ENCODE measurements at regions not wholly inside any gene's neighbourhood (a gene's known extent, or its start where the extent isn't known, plus 50 kb on each side); places are given as distances from the start of the nearest gene placed in this dataset.
"Not testable (repeated sequence)": the region's sequence is repeated elsewhere in the genome, so short reads cannot be mapped to it uniquely, and the experiment has no call there.

DNA sequence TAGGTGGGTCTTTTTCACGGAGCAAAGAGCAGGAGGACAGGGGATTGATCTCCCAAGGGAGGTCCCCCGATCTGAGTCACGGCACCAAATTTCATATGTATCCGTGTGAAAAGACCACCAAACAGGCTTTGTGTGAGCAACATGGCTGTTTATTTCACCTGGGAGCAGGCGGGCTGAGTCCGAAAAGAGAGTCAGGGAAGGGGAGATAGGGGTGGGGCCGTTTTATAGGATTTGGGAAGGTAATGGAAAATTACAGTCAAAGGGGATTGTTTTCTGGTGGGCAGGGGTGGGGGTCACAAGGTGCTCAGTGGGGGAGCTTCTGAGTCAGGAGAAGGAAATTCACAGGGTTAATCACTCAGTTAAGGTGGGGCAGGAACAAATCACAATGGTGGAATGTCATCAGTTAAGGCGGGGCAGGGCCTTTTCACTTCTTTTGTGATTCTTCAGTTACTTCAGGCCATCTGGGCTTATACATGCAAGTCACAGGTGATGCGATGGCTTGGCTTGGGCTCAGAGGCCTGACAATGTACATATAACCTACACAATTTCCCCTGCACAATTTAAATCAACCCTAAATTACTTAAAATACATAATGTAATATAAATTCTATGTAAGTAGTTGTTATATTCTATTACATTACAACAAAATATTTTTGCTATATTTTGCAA is 921.3 kb upstream of the ALCAM start:
- not testable (repeated sequence) for DNase-seq

DNA sequence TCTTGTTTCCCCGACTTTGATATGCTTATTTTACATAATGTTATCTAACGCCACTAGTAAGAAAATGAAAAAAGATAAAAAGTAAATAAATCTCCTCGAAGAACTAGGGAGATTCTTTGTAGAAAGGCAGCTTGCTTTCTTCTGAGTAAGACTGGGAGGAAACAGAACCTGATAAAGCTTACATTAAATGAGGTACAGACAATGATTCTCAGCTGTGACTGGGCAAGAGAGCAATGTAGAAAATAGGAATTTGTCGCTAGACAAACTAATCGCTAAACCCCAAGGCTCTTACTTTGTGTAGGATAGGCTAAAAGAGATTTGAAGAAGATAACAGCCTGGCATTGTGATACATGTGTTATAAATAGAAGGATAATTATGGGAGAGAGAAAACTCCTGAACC is 919.0 kb upstream of the ALCAM start:
- no peak for DNase-seq

DNA sequence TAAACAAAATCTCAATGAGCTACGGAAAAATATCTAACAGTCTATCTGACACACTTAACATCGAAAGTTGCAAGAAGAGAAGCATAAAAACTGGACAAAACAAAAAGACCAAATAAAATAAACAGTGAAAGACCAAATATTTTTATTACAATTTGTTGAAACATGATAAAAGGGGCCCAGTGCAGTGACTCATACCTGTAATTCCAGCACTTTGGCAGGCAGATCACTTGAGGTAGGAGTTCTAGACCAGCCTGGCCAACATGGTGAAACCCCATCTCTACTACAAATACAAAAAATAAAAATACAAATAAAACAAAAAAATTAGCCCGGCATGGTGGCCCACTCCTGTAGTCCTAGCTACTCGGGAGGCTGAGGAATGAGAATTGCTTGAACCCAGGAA is 914.0 kb upstream of the ALCAM start:
- DNase-seq: no peak

DNA sequence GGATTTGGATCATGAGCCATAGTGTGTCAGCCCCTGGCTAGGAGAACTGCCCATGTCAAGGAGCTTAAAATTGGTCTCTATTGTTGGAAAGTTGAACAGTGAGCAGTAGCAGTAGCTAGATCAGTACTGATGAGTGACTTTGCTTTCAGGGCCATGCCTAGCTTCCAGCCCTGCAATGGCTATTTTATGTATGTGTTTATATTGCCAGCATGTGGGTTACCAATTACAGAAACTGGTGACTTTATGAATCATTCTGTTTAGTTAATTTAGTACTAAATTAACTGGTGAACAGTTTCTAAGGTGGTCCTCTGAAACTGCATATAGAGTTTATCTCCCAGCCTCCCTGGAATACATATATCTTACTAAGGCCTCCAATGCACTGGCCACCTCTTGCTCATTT is 908.1 kb upstream of the ALCAM start:
- no peak for DNase-seq

DNA sequence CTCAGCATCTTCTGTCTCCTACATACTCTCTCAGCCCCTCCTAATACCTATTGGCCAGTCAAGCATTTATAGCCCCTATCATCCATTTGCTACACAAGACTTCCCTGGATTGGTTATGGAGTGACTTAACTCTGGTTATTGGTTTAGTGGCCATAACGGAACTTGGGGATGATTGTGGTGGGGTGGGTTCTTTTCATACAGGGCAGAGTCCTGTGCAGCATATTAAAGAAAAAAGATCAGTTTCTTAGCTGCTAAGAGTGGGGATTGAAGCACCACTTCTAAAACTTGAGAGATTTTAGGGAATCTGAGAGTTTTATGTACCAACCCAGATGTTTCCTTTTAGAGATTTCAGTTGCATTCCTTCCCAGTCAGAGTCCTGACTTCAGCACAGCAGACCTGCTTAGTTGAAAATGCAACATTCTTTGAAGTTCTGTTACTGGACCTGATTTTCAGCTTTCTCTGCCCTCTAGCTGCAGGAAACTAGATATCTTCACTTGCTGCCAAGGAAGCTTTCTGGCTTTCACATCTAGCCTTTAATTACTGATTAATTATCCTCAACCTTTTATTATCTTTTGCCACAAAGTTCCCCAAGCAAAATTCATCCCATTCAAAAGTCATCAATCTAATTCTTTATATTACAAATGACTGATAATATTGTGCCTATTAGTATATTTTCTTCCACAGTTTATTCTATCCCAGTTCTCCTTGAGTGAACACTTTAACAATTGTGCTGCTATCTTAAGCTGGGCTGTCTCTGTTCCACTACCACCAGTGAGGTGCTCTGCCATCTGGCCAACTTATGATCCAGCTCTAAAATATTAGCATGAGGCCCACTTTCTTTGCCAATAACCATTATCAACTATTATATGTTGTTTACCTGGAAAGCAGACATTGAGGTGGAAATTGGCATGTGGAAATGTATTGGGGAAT is 906.0 kb upstream of the ALCAM start:
- no peak for DNase-seq

DNA sequence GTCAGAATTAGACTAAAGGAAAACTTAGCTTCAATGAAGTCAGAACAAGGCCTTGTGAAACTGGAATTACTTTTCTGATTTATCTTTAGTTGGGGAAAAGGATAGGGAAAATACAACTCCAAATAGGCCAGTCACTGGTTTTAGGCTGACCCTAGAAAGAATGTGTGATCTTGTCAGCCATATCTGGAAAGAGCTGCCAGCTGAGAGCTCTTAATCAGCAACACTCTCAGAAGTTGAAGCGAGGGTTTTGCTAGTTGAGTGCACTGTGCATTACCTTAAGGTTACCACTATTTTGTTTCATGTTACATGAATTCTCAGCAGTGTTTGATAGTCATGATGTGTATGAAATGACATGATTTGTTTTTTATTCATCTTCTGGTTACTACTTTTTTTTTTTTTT is 905.3 kb upstream of the ALCAM start:
- no peak for DNase-seq

DNA sequence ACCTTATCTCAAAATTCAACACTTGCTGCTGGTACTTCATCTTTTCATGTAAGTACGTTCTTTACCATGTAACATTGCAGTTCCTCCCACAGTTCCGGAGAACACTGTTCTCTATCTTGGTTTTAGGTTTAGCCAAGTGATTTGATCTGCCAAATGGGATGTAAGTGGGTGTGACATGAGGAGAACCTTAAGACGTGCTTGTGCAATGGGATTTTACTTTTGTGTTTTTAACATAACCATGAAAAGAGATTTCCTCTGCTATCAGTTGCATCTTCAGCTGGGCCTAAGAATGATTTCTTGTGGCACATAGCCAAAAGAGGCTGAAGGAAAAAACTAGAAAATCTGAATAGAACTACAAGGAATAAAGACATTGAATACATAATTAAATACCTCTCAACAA is 894.5 kb upstream of the ALCAM start:
- no peak for DNase-seq

DNA sequence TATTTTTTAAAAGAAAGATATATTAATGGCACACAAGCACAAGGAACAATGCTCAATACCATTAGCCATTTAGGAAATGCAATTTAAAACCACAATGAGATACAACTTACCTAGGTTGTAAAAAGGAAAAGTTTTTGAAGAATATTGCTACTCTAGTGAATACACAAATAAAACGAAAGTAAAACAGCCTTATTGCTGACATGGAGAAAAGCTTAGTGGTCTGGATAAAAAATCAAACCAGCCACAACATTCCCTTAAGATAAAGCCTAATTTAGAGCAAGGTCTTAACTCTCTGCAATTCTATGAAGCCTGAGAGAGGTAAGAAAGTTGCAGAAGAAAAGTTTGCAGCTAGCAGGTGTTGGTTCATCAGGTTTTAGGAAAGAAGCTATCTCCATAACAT is 892.7 kb upstream of the ALCAM start:
- DNase-seq: no peak

DNA sequence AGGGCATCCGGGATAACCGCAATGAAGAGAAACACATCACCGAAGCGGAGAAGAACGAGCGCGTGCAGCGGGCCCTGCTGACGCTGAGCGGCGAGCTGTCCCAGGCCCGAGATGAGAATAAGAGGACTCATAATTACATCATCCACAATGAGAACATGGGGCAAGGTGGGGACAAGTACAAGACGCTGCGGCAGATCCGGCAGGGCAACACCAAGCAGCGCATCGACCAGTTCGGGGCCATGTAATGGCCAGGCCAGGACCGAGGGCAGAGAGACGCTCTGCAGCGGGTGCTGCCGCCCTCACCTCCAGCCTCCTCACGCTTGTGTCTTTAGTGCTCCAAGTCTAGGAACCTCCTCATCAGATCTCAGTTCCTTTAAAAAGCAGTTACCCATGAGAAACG is 863.7 kb upstream of the ALCAM start:
- no peak for DNase-seq

DNA sequence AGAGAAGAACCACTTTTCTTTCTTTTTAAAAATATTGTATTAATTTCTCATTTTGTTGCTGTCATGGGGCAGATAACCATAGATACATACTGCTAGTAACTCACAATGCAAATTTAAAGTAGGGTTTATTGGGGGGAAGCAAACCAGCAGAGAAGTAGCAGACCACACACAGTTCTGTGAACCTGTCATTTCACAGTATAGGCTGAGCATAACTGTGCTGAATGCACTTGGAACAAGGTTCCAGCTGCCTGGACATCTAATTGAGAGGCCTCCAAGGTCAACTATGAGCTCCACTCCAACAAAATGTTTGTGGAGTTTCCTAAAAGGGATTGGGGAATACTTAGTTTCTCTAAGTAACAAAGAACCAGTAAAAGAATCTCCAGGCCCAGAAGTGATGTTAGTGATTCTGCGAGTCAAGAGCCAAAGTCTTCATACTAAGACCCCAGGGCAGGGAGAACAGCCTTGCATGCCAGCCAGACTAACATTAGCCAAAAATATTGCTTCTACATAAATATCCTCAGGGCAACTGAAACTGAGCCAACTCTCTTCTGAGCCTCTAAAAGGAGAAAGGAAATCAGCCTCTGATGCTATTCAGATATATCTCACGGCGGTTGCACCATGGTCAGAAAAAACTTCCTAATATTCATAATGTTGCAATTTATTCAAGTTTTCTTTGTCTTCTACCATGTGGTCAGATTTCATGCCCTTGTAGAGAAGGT is 856.4 kb upstream of the ALCAM start:
- DNase-seq: no peak

DNA sequence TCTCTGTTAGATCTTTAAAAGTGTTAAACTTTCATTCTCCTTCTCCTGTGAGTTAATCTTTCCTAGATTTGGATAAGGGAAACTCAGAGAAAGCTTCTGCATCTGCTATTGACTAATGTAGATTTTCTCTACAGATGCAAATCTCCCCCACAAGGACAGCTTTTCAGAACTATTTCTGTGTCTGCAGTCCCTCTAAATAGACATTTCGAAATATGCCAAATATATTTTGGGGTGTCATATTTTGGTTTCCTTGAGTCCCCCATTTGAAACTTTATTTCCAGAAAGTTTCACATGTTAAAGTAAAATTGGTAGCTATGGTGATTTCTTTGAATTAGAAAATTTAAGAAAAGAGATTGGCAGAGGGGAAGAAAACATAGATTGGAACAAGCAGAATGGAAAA is 852.3 kb upstream of the ALCAM start:
- no peak for DNase-seq

DNA sequence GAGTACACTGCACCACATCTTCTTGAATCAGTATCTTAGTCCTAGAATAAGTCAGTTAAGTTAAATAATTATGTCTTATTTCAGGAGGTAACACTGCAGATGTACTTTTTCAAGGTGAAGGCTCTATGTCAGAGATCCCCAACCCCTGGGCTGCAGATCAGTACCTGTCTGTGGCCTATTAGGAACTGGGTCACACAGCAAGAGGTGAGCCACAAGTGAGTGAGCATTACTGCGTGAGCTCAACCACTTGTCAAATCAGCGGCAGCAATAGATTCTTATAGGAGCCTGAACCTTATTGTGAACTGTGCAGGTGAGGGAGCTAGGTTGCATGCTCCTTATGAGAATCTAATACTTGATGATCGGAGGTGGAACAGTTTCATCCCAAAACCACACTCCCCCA is 851.9 kb upstream of the ALCAM start:
- DNase-seq: no peak

DNA sequence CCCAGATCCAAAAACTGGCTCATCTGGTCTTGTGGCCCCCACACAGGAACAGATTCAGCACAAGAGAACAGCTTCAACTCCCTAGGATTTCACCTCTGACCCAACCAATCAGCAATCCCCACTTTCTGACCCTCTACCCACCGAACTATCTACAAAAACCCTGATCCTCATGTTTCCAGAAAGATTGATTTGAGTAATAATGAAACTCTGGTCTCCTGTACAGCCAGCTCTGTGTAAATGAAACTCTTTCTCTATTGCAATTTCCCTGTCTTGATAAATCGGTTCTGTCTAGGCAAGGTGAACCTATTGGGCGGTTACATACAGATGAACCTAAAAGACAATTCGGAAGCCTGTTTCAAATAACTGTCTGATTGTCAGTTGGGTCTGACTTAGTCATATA is 847.6 kb upstream of the ALCAM start:
- DNase-seq: no peak

DNA sequence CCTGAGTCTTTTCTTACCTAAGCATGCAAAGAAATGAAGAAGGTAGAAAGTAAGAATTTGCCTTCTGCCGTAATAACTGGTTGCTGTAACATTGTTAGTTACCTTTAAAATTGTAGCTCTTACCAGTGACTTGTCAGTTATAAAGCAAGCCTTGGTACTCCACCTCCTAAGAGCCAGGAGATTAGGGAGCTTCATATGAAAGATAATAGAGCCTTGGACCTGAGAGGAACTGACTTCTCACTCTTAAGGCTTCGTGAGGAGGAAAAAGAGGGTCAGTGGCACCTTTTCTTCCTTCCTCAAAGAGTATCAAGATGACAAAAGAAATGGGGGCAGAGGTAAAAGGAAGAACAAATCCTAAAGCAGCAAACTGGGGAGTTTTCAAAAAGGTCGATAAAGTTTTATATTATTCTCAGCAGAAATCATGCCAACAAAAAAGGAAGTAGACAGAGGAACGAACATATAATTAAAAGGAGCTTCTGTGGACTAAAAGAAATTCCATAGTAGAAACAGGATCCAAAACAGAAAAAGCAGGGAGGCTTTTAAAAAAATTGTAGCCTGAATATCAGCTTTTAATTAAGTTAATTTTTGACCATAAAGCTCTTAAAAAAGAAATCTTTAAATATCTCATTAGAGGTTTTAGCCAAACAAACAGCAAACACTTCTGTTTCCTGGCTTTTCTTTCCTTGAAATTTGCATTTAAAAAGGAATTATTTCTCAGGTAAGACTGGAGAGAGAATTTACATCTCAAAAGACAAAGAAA is 847.1 kb upstream of the ALCAM start:
- DNase-seq: no peak

DNA sequence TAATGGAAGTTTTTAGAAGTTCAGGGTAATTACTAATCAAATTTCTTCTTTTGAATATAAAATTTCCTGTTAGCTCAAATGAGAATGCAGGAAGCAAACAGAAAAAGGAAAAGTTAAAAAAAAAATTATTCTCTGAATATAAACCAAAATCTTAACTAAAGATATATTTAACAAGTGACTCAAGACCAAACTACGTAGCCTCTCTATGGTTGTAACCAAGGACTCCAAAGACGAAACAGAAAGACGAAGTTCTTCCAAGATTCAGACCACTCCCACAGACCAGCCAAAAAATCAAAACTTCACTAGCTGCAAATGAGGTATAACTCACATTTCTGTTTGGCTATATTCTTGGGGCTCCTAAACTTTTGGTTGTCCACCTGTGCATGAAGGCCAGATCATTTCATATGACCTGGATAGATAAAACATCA is 846.5 kb upstream of the ALCAM start:
- no peak for DNase-seq

DNA sequence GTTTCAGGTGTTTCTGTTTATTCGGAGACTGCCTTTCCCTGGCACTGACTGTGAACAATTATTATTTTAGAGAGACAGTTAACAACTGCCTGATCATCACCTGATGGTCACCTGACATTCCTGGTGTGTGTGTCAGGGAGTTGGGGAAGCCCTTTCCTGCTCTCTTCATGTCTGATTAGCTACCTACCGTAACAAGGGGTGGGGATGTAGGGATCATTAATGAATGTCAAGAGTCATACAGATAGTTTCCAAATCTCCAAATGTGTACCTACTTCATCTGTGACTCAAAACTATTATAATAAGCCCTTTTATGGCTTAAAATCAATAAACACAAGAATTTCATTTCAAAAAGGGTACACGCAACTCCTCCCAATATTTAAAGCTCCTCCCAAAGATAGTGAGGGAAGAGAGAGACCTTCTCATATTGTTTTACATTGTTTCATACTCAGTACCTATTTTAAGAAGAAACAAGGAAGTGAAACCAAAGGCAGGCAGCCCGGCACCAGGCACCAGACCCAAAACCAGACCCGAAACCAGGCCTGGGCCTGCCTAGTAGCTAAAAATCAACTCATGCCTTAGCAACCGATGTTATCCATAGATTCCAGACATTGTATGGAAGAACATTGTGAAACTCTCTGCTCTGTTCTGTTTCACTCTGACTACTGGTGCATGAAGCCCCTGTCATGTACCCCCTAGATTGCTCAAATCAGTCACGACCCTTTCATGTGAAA is 844.9 kb upstream of the ALCAM start:
- no peak for DNase-seq

DNA sequence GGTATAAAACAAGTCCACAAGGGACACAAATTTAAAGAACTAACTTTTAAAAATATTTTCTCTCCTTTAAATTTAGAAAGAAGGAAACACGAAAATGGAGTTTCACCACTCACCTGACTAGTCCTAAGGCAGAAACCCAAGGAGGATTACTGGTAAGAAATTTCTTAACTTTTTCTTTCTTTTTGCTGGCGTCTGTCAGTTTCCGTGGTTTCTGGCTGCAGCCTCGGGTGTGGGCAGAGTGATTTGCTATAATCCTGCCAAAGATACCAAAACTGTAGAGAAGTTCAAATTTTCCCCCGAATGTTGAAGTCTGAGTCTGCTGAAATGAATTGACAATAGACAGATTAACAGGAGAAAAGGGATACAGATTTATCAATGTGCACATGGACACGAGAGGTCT is 843.6 kb upstream of the ALCAM start:
- DNase-seq: no peak

DNA sequence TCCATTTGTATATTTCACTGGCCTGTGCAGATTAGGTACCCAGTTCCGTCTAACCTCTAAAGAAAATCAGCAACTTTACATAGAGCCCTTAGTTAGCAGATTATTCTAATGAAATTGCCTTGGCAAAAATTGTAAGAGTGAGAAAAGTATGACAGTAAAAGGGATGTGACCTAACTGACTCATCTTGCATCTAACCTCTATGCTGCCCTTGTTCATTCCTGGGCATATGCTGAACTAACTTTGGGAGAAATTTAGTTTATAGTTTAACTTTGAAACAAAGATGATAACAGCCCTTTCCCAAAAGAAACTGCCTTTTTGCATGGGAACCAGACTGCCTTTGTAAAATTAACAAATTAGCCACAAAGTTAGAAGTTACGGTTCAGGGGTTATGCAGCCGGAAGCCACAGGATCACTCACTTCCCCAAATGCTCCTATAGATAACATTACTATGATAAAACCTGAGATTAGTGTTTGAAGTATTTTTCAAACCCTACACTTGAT is 839.8 kb upstream of the ALCAM start:
- DNase-seq: no peak

DNA sequence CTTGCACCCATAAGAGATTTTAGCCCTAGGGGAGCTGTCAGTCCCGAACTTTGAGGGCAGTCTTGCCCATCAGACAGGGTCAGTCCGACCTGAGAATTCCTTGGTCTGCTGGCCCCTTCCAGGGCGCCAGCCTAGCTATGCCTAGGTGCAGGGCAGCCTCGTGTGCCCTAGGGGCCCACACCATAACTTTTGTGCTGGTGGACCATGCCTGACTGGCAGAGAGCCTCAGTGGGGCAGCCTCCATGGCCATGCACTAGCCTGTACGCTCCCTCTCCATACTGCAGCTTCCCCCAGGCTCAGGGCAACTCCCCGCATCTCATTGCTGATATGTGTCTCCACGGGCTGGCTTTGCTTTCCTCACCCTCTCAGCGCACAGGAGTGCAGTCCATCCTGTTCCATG is 835.8 kb upstream of the ALCAM start:
- DNase-seq: no peak

DNA sequence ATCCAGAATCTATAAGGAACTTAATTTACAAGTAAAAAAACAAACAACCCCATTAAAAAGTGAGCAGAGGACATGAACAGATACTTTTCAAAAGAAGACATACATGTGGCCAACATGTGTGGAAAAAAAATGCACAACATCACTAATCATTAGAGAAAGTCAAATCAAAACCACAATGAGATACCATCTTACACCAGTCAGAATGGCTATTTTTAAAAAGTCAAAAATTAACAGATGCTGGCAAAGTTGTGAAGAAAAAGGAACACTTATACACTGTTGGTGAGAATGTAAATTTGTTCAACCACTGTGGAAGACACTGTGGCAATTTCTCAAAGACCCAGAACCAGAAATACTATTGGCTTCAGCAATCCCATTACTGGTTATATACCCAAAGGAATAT is 830.0 kb upstream of the ALCAM start:
- no peak for DNase-seq

DNA sequence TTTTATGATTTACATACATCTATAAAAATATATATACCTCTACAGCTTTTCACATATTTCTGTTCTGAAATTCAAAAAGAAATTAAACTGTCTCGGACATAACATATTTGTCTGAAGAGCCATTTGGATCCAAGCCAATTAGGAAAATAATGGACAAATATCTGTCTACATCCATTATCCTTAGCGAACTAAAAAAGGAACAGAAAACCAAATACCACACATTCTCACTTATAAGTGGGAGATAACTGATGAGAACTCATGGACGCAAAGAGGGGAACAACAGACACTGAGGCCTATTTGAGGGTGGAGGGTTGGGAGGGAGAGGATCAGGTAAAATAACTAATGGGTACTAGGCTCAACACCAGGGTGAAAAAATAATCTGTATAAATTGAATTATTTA is 829.4 kb upstream of the ALCAM start:
- DNase-seq: no peak

DNA sequence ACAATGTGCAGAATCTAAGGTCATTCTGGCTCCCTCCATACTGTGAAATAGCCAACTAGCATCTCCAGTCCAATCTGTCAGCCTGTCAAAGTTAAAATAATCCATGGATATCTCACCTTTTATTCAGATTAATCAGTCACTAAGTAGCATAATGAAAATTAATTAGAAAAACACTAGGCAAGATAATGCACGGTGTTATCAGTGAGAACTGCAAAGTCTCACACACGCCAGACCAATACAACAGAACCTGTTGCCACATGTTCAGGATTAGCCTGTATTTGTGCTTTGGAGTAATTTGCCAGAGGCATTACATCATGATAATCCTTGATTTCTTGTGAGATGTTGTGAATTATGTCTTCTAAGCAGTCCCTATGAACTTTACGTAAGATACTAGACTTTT is 820.4 kb upstream of the ALCAM start:
- DNase-seq: no peak
